ENCODE measurements at regions not wholly inside any gene's neighbourhood (a gene's known extent, or its start where the extent isn't known, plus 50 kb on each side); places are given as distances from the start of the nearest gene placed in this dataset.

GRCh38 chr2:3102922-3103569, 274.6 kb downstream of the EIPR1 start:
- POLR2A ChIA-PET = no interaction called here
- Histone ChIP-seq H3K4me2 (ENCODE audit: low read length) (no peak overlapping the region), H3K79me2 (ENCODE audit: insufficient read depth, low read depth, low read length) (no peaks in the 10 kb centered on the region), H3K4me1 (ENCODE audit: insufficient read depth, low read length, poor library complexity, severe bottlenecking) (no peaks in the 10 kb centered on the region), H2AFZ (ENCODE audit: low read length) (no peak overlapping the region), H4K20me1 (ENCODE audit: insufficient read depth, low read length) (no peaks in the 10 kb centered on the region), H3K9me2 (ENCODE audit: insufficient read depth, low read length) (no peaks in the 10 kb centered on the region), H3K9me3 (ENCODE audit: low read length) (no peaks in the 10 kb centered on the region), H3K36me3 (ENCODE audit: insufficient read depth, low read length) (no peaks in the 10 kb centered on the region), H3K4me3 (ENCODE audit: low read depth, low read length, poor library complexity, severe bottlenecking) (no peak overlapping the region), H3K27ac (ENCODE audit: low read depth, low read length, poor library complexity, severe bottlenecking) (no peak overlapping the region)
- BruUV-seq (replicated peaks) = no TSS peak
- no peak for TF ChIP-seq CTCF (conservative IDR thresholded peaks at IDR 0.05; ENCODE audit: low read length)
- TF ChIP-seq EZH2phosphoT487 (IDR thresholded peaks at IDR 0.05; ENCODE audit: borderline replicate concordance, low read depth, low read length) = no peak
- intact Hi-C loops (cut with micrococcal nuclease; ENCODE audit: unreplicated experiment) = no loop called here
- CTCF ChIA-PET (ENCODE audit: unreplicated experiment) = no interaction called here
- DNase-seq (ENCODE audit: low spot score) = no peak

- Histone ChIP-seq H3K9me3 (ENCODE audit: low read length) (no peaks in the 10 kb centered on the region), H3K36me3 (ENCODE audit: insufficient read depth, low read length) (no peaks in the 10 kb centered on the region), H3K79me2 (ENCODE audit: insufficient read depth, low read depth, low read length) (no peaks in the 10 kb centered on the region), H3K4me1 (ENCODE audit: insufficient read depth, low read length, poor library complexity, severe bottlenecking) (no peaks in the 10 kb centered on the region), H3K9me2 (ENCODE audit: insufficient read depth, low read length) (no peaks in the 10 kb centered on the region), H4K20me1 (ENCODE audit: insufficient read depth, low read length) (no peaks in the 10 kb centered on the region), H3K27ac (ENCODE audit: low read depth, low read length, poor library complexity, severe bottlenecking) (no peak overlapping the region), H3K4me3 (ENCODE audit: low read depth, low read length, poor library complexity, severe bottlenecking) (no peak overlapping the region), H2AFZ (ENCODE audit: low read length) (no peak overlapping the region), H3K4me2 (ENCODE audit: low read length) (no peak overlapping the region)
- CTCF ChIA-PET (ENCODE audit: unreplicated experiment) = no interaction called here
- BruUV-seq (replicated peaks) = no TSS peak
- DNase-seq (ENCODE audit: low spot score) = no peak
- TF ChIP-seq EZH2phosphoT487 (IDR thresholded peaks at IDR 0.05; ENCODE audit: borderline replicate concordance, low read depth, low read length) = no peak
- TF ChIP-seq CTCF (conservative IDR thresholded peaks at IDR 0.05; ENCODE audit: low read length) = no peak
- POLR2A ChIA-PET = no interaction called here
- intact Hi-C loops (cut with micrococcal nuclease; ENCODE audit: unreplicated experiment) = no loop called here
Observed at GRCh38 chr2:3102081-3102921, 275.3 kb downstream of the EIPR1 start.
